GM19467 (cell line): ENCODE measurements at regions not wholly inside any gene's neighbourhood (a gene's known extent, or its start where the extent isn't known, plus 50 kb on each side); places are given as distances from the start of the nearest gene placed in this dataset.
"Not testable (repeated sequence)": the region's sequence is repeated elsewhere in the genome, so short reads cannot be mapped to it uniquely, and the experiment has no call there.

Experiments
- ATAC-seq: cut with Tn5 transposase; IDR thresholded peaks from one replicate; pipeline ENCODE4 v1.9.1; 2021; ENCODE audit warnings: mild to moderate bottlenecking, moderate library complexity; ENCODE audit not compliant: unreplicated experiment

GRCh38 chr4:149983931-149984330, 94.3 kb upstream of the DCLK2 start:
- ATAC-seq = no peak

- no peak for ATAC-seq
Observed at GRCh38 chr4:149985981-149986380, 92.3 kb upstream of the DCLK2 start.

GRCh38 chr4:149986917-149987316, 91.3 kb upstream of the DCLK2 start:
- ATAC-seq = no peak

GRCh38 chr4:149987330-149988086, 90.7 kb upstream of the DCLK2 start:
- ATAC-seq = no peak

- no peak for ATAC-seq
Observed at GRCh38 chr4:149988087-149988410, 90.2 kb upstream of the DCLK2 start.

GRCh38 chr4:149993030-149993429, 85.2 kb upstream of the DCLK2 start:
- ATAC-seq = no peak

- no peak for ATAC-seq
Observed at GRCh38 chr4:149995134-149995756, 83.0 kb upstream of the DCLK2 start.

GRCh38 chr4:149997881-149998421, 80.3 kb upstream of the DCLK2 start:
- no peak for ATAC-seq

- no peak for ATAC-seq
Observed at GRCh38 chr4:149999485-150000074, 78.7 kb upstream of the DCLK2 start.

- ATAC-seq = no peak
Observed at GRCh38 chr4:150001815-150002214, 76.4 kb upstream of the DCLK2 start.

GRCh38 chr4:150002561-150002960, 75.7 kb upstream of the DCLK2 start:
- ATAC-seq = no peak

GRCh38 chr4:150004481-150004880, 73.8 kb upstream of the DCLK2 start:
- ATAC-seq = no peak

GRCh38 chr4:150005537-150005936, 72.7 kb upstream of the DCLK2 start:
- ATAC-seq = no peak

- no peak for ATAC-seq
Observed at GRCh38 chr4:150006197-150006596, 72.0 kb upstream of the DCLK2 start.

- no peak for ATAC-seq
Observed at GRCh38 chr4:150007512-150007911, 70.7 kb upstream of the DCLK2 start.

- no peak for ATAC-seq
Observed at GRCh38 chr4:150008546-150008945, 69.7 kb upstream of the DCLK2 start.

GRCh38 chr4:150009533-150009932, 68.7 kb upstream of the DCLK2 start:
- ATAC-seq = no peak

GRCh38 chr4:150010525-150011126, 67.6 kb upstream of the DCLK2 start:
- ATAC-seq = no peak

GRCh38 chr4:150012851-150013360, 65.3 kb upstream of the DCLK2 start:
- no peak for ATAC-seq

- ATAC-seq = not testable (repeated sequence)
Observed at GRCh38 chr4:150015910-150016309, 62.3 kb upstream of the DCLK2 start.

- ATAC-seq = not testable (repeated sequence)
Observed at GRCh38 chr4:150016621-150017020, 61.6 kb upstream of the DCLK2 start.
